CD4-positive, alpha-beta T cell (primary cell): ENCODE measurements at regions not wholly inside any gene's neighbourhood (a gene's known extent, or its start where the extent isn't known, plus 50 kb on each side); places are given as distances from the start of the nearest gene placed in this dataset.

Experiments
- ATAC-seq: fragments of 200-7000 bp; cut with Tn5 transposase; one replicate; pipeline ENCODE4 v1.10.0; 2022; ENCODE audit warnings: mild to moderate bottlenecking; ENCODE audit not compliant: poor library complexity
- CTCF ChIA-PET: fragments of 350-600 bp; sonication (Branson Sonifier 250); formaldehyde crosslinking; loops from one replicate; lab custom pipeline; 2021; ENCODE audit warnings: antibody characterized with exemption, inconsistent platforms; lab: Charles Lee
- POLR2A ChIA-PET: fragments of 350-600 bp; sonication (Branson Sonifier 250); formaldehyde crosslinking; loops from one replicate; lab custom pipeline; 2021; ENCODE audit warnings: antibody characterized with exemption, inconsistent platforms; lab: Charles Lee
- DNase-seq, 14 experiments: peaks; one replicate each; pipeline ENCODE4 v3.0.0-alpha.2; 2013 to 2020; ENCODE audit warnings: mixed read lengths in 2 of 14
- H3K27ac ChIP-seq, 2 donors: one replicate each; pipeline versions ENCODE4 v1.5.1 to v1.7.0; 2013; ENCODE audit warnings: low read length in 2 of 2, low read depth in 1 of 2, mild to moderate bottlenecking in 1 of 2
- H3K27me3 ChIP-seq, 2 experiments: 1 replicate in 1 of 2; 2 replicates in 1 of 2; pipeline versions ENCODE4 v1.6.1 to v1.7.0; 2013; ENCODE audit warnings: low read length in 2 of 2, control low read depth in 1 of 2, mild to moderate bottlenecking in 1 of 2, moderate library complexity in 1 of 2; ENCODE audit not compliant: insufficient read depth in 2 of 2, control insufficient read depth in 1 of 2
- H3K36me3 ChIP-seq: one replicate; pipeline ENCODE4 v1.6.1; 2013; ENCODE audit warnings: low read length, control low read depth; ENCODE audit not compliant: insufficient read depth
- H3K4me1 ChIP-seq: one replicate; pipeline ENCODE4 v1.6.1; 2013; ENCODE audit warnings: low read length, control low read depth; ENCODE audit not compliant: insufficient read depth
- H3K4me3 ChIP-seq: one replicate; pipeline ENCODE4 v1.5.1; 2013; ENCODE audit warnings: mild to moderate bottlenecking, low read length, moderate library complexity
- H3K9me3 ChIP-seq, 2 experiments: 1 replicate in 1 of 2; 2 replicates in 1 of 2; pipeline versions ENCODE4 v1.6.1 to v1.7.0; 2013; ENCODE audit warnings: low read length in 2 of 2, mild to moderate bottlenecking in 2 of 2, control low read depth in 1 of 2, moderate library complexity in 1 of 2; ENCODE audit not compliant: control insufficient read depth in 1 of 2, insufficient read depth in 1 of 2
- H3K27ac Mint-ChIP-seq: one replicate; pipeline ENCODE4 v1.8.0; 2020; ENCODE audit warnings: mixed read lengths
- H3K27me3 Mint-ChIP-seq: one replicate; pipeline ENCODE4 v1.8.0; 2021; ENCODE audit warnings: mixed read lengths
- H3K36me3 Mint-ChIP-seq: one replicate; pipeline ENCODE4 v1.8.0; 2021; ENCODE audit warnings: low read depth, mixed read lengths
- H3K4me1 Mint-ChIP-seq: one replicate; pipeline ENCODE4 v1.8.0; 2021; ENCODE audit warnings: low read depth, mixed read lengths
- H3K4me3 Mint-ChIP-seq: one replicate; pipeline ENCODE4 v1.8.0; 2020; ENCODE audit warnings: mild to moderate bottlenecking, mixed read lengths
- H3K9me3 Mint-ChIP-seq: one replicate; pipeline ENCODE4 v1.8.0; 2020; ENCODE audit warnings: mixed read lengths
- intact Hi-C, 2 experiments: fragments of 100-400 bp; cut with DNase I in 1 of 2; cut with micrococcal nuclease in 1 of 2; formaldehyde crosslinking; loops; one replicate each; pipeline versions ENCODE4 v1.15.1 to v1.9.0; 2023 to 2025; cut with DNase I, micrococcal nuclease
- TF ChIP-seq, protein P1 (sequence below): fragments of 200-600 bp; IDR thresholded peaks from one replicate; pipeline ENCODE4 v1.8.0; 2022; ENCODE audit warnings: antibody characterized with exemption, mild to moderate bottlenecking

DNA sequence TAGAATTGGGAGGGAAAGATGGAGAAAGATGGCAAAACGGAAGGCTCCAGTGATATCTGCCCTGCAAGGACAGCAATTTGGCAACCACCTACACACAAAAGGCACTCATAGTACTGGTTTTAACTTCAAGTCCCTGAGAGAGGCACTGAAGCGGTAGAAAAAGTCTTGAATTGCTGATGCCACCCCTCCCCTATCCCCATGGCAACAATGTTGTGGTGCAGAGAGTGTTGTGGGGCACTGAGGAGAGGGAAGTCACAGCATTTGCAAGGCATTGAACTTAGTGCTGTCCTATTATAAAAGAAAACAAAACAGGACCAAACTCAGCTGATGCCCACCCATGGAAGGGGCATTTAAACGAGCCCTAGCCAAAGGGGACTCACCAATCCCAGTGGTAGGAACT lies 343.7 kb downstream of the HAO1 start:
- no peaks in the 10 kb centered on the region for H3K27me3 ChIP-seq

DNA sequence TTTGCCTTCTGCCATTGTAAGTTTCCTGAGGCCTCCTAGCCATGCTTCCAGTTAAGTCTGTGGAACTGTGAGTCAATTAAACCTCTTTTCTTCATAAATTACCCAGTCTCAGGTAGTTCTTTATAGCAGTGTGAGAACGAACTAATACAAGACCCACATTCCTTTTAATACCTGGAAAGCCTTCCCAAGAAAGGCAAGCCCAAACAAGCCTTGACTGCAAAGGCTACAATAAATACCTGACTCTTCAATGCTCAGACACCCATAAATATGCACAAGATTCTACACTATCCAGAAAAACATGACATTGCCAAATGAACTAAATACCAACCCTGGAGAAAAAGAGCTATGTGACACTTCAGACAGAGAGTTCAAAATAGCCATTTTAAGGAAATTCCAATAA lies 338.8 kb downstream of the HAO1 start:
- H3K27me3 Mint-ChIP-seq, result no peaks in the 10 kb centered on the region
- no peak overlapping the region for H3K27ac Mint-ChIP-seq
- H3K27ac ChIP-seq, result no peak overlapping the region
- ATAC-seq (no peak), DNase-seq (no peak)
- POLR2A ChIA-PET, result no interaction called here
- intact Hi-C loops, result no loop called here
- no peaks in the 10 kb centered on the region for H3K27me3 ChIP-seq
- H3K36me3 Mint-ChIP-seq, result no peaks in the 10 kb centered on the region
- no peak overlapping the region for H3K4me3 ChIP-seq
- H3K4me1 Mint-ChIP-seq, result no peaks in the 10 kb centered on the region
- no peaks in the 10 kb centered on the region for H3K36me3 ChIP-seq
- CTCF ChIA-PET, result no interaction called here
- peaks cover 11% of the 10 kb centered on the region for H3K9me3 Mint-ChIP-seq
- no peak overlapping the region for H3K4me3 Mint-ChIP-seq
- H3K4me1 ChIP-seq, result no peaks in the 10 kb centered on the region
- TF ChIP-seq, protein P1, sequence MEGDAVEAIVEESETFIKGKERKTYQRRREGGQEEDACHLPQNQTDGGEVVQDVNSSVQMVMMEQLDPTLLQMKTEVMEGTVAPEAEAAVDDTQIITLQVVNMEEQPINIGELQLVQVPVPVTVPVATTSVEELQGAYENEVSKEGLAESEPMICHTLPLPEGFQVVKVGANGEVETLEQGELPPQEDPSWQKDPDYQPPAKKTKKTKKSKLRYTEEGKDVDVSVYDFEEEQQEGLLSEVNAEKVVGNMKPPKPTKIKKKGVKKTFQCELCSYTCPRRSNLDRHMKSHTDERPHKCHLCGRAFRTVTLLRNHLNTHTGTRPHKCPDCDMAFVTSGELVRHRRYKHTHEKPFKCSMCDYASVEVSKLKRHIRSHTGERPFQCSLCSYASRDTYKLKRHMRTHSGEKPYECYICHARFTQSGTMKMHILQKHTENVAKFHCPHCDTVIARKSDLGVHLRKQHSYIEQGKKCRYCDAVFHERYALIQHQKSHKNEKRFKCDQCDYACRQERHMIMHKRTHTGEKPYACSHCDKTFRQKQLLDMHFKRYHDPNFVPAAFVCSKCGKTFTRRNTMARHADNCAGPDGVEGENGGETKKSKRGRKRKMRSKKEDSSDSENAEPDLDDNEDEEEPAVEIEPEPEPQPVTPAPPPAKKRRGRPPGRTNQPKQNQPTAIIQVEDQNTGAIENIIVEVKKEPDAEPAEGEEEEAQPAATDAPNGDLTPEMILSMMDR, result no peak
- peaks cover 4 to 13% of the 10 kb centered on the region in 2 experiments for H3K9me3 ChIP-seq

More for the DNA sequence above, 343.7 kb downstream of the HAO1 start:
- intact Hi-C loops, result no loop called here
- Mint-ChIP-seq H3K4me1 (no peaks in the 10 kb centered on the region), H3K9me3 (peaks cover 5% of the 10 kb centered on the region), H3K27me3 (no peaks in the 10 kb centered on the region), H3K27ac (no peak overlapping the region), H3K36me3 (no peaks in the 10 kb centered on the region), H3K4me3 (no peak overlapping the region)
- no peaks in the 10 kb centered on the region for H3K4me1 ChIP-seq
- TF ChIP-seq, protein P1, result no peak
- no peak overlapping the region for H3K4me3 ChIP-seq
- H3K36me3 ChIP-seq, result no peaks in the 10 kb centered on the region
- no peak for DNase-seq
- H3K27ac ChIP-seq, result no peak overlapping the region
- ChIA-PET CTCF (no interaction called here), POLR2A (no interaction called here)
- H3K9me3 ChIP-seq, result peaks cover 4 to 17% of the 10 kb centered on the region in 2 experiments
- no peak for ATAC-seq

- Mint-ChIP-seq H3K27ac (no peak overlapping the region), H3K4me1 (no peaks in the 10 kb centered on the region), H3K36me3 (no peaks in the 10 kb centered on the region), H3K27me3 (no peaks in the 10 kb centered on the region), H3K9me3 (peaks cover 14% of the 10 kb centered on the region), H3K4me3 (no peak overlapping the region)
- no peak overlapping the region for H3K27ac ChIP-seq
- no peak overlapping the region for H3K4me3 ChIP-seq
- ATAC-seq, result no peak
- TF ChIP-seq, protein P1, result no peak
- intact Hi-C loops, result no loop called here
- POLR2A ChIA-PET, result no interaction called here
- CTCF ChIA-PET, result no interaction called here
- no peaks in the 10 kb centered on the region for H3K27me3 ChIP-seq
- no peaks in the 10 kb centered on the region for H3K36me3 ChIP-seq
- H3K9me3 ChIP-seq, result no peaks in the 10 kb centered on the region
- DNase-seq, result no peak
- no peaks in the 10 kb centered on the region for H3K4me1 ChIP-seq
Measured at GRCh38 chr20:7606941-7607340, 333.3 kb downstream of the HAO1 start.
